ENCODE measurements at regions not wholly inside any gene's neighbourhood (a gene's known extent, or its start where the extent isn't known, plus 50 kb on each side); places are given as distances from the start of the nearest gene placed in this dataset.

GRCh38 chr21:27739187-27739586 lies 772.3 kb upstream of the ADAMTS5 start:
- H3K4me1 Mint-ChIP-seq (ENCODE audit: low read depth), result no peaks in the 10 kb centered on the region
- H3K27me3 Mint-ChIP-seq (ENCODE audit: low read depth), result no peaks in the 10 kb centered on the region
- H3K27ac Mint-ChIP-seq, result no peak overlapping the region
- intact Hi-C loops (cut with micrococcal nuclease), result no loop called here
- no peak for DNase-seq (ENCODE audit: low spot score)
- peaks cover 7% of the 10 kb centered on the region for H3K9me3 Mint-ChIP-seq
- no peaks in the 10 kb centered on the region for H3K36me3 Mint-ChIP-seq (ENCODE audit: low read depth)
- no peak overlapping the region for H3K4me3 Mint-ChIP-seq (ENCODE audit: low read depth)

DNA sequence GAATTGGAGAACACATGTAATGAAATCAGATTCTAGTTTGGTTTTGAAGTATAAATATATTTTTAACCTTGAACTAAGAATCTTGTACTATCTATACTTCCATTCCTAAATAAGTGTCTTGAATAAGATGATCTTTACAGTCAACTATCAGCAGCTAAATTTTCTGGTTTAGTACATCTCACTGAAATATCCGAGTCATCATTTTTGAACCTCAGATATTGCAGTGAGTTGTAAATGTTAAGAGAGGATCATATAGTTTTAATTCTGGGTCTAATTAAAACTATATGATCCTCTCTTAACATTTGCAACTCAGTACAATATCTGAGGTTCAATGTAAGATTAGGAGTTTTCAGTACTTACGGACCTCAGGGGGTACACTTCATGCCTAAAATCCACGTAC lies 768.8 kb upstream of the ADAMTS5 start:
- no peak overlapping the region for H3K4me3 Mint-ChIP-seq (ENCODE audit: low read depth)
- H3K4me1 Mint-ChIP-seq (ENCODE audit: low read depth), result no peaks in the 10 kb centered on the region
- H3K27ac Mint-ChIP-seq, result no peak overlapping the region
- DNase-seq (ENCODE audit: low spot score), result no peak
- H3K27me3 Mint-ChIP-seq (ENCODE audit: low read depth), result no peaks in the 10 kb centered on the region
- no peaks in the 10 kb centered on the region for H3K9me3 Mint-ChIP-seq
- intact Hi-C loops (cut with micrococcal nuclease), result no loop called here
- no peaks in the 10 kb centered on the region for H3K36me3 Mint-ChIP-seq (ENCODE audit: low read depth)

- H3K27me3 Mint-ChIP-seq (ENCODE audit: low read depth), result no peaks in the 10 kb centered on the region
- intact Hi-C loops (cut with micrococcal nuclease), result no loop called here
- no peaks in the 10 kb centered on the region for H3K4me1 Mint-ChIP-seq (ENCODE audit: low read depth)
- H3K27ac Mint-ChIP-seq, result no peak overlapping the region
- no peaks in the 10 kb centered on the region for H3K9me3 Mint-ChIP-seq
- no peak for DNase-seq (ENCODE audit: low spot score)
- H3K36me3 Mint-ChIP-seq (ENCODE audit: low read depth), result no peaks in the 10 kb centered on the region
- no peak overlapping the region for H3K4me3 Mint-ChIP-seq (ENCODE audit: low read depth)
Measured at GRCh38 chr21:27734146-27734545, 767.3 kb upstream of the ADAMTS5 start.

- intact Hi-C loops (cut with micrococcal nuclease), result no loop called here
- no peaks in the 10 kb centered on the region for H3K4me1 Mint-ChIP-seq (ENCODE audit: low read depth)
- no peaks in the 10 kb centered on the region for H3K36me3 Mint-ChIP-seq (ENCODE audit: low read depth)
- peaks cover 8% of the 10 kb centered on the region for H3K9me3 Mint-ChIP-seq
- no peak overlapping the region for H3K4me3 Mint-ChIP-seq (ENCODE audit: low read depth)
- no peaks in the 10 kb centered on the region for H3K27me3 Mint-ChIP-seq (ENCODE audit: low read depth)
- H3K27ac Mint-ChIP-seq, result no peak overlapping the region
- DNase-seq (ENCODE audit: low spot score), result no peak
Measured at GRCh38 chr21:27725916-27726315, 759.0 kb upstream of the ADAMTS5 start.

- intact Hi-C loops (cut with micrococcal nuclease), result no loop called here
- H3K27me3 Mint-ChIP-seq (ENCODE audit: low read depth), result no peaks in the 10 kb centered on the region
- H3K4me1 Mint-ChIP-seq (ENCODE audit: low read depth), result no peaks in the 10 kb centered on the region
- H3K4me3 Mint-ChIP-seq (ENCODE audit: low read depth), result no peak overlapping the region
- H3K27ac Mint-ChIP-seq, result no peak overlapping the region
- no peak for DNase-seq (ENCODE audit: low spot score)
- H3K9me3 Mint-ChIP-seq, result peaks cover 3% of the 10 kb centered on the region
- H3K36me3 Mint-ChIP-seq (ENCODE audit: low read depth), result no peaks in the 10 kb centered on the region
Measured at GRCh38 chr21:27722095-27722494, 755.2 kb upstream of the ADAMTS5 start.

DNA sequence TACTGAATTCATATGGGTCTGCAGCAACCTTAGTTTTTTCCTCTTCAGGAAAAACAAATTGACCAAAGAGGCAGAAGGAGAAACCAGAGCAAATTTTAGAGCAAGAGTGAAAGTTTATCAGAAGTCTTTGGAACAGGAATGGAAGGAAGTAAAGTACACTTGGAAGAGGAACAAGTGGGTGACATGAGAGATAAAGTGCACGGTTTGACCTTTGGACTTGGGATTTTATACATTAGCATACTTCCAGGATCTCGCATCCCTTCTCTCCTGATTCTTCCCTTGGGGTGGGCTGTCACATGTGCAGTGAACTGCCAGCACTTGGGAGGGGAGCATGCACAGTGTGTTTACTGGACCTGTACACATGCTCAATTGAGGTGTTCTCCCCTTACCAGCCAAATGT lies 754.8 kb upstream of the ADAMTS5 start:
- Mint-ChIP-seq H3K9me3 (peaks cover 3% of the 10 kb centered on the region), H3K27ac (no peak overlapping the region), H3K4me3 (ENCODE audit: low read depth) (no peak overlapping the region), H3K36me3 (ENCODE audit: low read depth) (no peaks in the 10 kb centered on the region), H3K4me1 (ENCODE audit: low read depth) (no peaks in the 10 kb centered on the region), H3K27me3 (ENCODE audit: low read depth) (no peaks in the 10 kb centered on the region)
- no peak for DNase-seq (ENCODE audit: low spot score)
- intact Hi-C loops (cut with micrococcal nuclease), result no loop called here

- intact Hi-C loops (cut with micrococcal nuclease), result no loop called here
- no peak for DNase-seq (ENCODE audit: low spot score)
- Mint-ChIP-seq H3K36me3 (ENCODE audit: low read depth) (no peaks in the 10 kb centered on the region), H3K4me1 (ENCODE audit: low read depth) (no peaks in the 10 kb centered on the region), H3K27me3 (ENCODE audit: low read depth) (no peaks in the 10 kb centered on the region), H3K9me3 (peaks cover 6% of the 10 kb centered on the region), H3K4me3 (ENCODE audit: low read depth) (no peak overlapping the region), H3K27ac (no peak overlapping the region)
Measured at GRCh38 chr21:27719226-27719625, 752.3 kb upstream of the ADAMTS5 start.

DNA sequence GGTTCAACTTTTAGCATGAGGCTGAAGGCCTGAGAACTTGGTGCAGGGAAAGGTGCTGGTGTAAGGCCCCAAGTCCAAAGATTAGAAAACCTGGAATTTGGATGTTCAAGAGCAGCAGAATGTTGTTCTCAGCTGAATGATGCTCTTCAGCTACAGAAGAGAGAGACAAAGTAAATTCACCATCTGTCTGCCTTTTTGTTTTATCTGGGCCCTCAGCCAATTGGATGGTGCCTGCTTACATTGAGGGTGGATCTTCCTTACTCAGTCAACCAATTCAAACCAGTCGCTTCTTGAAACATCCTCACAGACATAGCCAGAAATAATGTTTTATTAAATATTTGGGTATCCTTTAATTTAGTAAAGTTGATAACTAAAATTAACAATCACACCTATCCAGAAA lies 748.2 kb upstream of the ADAMTS5 start:
- Mint-ChIP-seq H3K27ac (no peak overlapping the region), H3K9me3 (peaks cover 3% of the 10 kb centered on the region), H3K4me1 (ENCODE audit: low read depth) (no peaks in the 10 kb centered on the region), H3K4me3 (ENCODE audit: low read depth) (no peak overlapping the region), H3K36me3 (ENCODE audit: low read depth) (no peaks in the 10 kb centered on the region), H3K27me3 (ENCODE audit: low read depth) (no peaks in the 10 kb centered on the region)
- no peak for DNase-seq (ENCODE audit: low spot score)
- intact Hi-C loops (cut with micrococcal nuclease), result no loop called here

DNA sequence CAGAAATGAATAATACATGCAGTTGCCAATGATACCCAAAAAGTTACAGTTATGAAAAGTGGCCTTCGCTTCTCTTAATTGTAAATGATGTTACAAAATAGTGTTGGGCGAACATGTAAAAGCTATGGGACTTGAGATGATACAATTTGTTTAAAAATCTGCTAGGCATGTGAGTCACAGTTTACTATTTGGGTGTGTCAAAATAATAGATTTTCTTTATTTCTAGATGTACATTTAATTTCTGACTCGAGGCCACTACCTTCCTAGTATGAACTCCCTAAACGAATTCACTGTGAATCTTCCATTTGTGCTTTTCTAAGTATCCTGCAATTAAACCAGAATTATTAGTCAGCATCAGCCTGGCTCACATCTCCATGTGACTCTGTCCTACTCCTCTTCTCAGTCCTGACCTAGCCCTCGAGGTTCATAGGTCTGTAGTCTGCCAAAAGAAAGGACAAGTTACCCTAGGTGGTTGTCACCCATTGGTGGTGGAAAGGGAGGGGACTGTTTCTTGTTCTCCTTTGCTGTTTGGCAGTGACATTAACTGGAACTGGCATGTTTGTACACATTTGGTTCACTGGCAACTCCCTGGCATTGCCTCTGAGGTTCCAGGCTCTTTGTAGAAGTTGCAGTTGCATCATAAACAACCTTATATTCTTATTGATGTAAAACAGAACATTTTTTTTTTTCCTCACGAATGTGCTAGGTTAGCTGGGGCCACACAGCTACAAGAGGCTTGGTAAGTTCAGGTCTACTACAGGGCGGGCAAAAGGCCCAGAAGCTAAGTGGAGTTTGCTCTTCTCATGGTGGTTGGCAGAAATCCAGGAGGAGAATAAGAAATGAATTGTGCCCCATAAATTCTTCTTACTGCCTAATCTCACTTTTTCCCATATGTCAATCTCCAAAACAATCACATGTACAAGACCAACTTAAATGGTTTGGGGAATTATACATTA lies 746.5 kb upstream of the ADAMTS5 start:
- no peaks in the 10 kb centered on the region for H3K36me3 Mint-ChIP-seq (ENCODE audit: low read depth)
- H3K4me1 Mint-ChIP-seq (ENCODE audit: low read depth), result no peaks in the 10 kb centered on the region
- peaks cover 3% of the 10 kb centered on the region for H3K9me3 Mint-ChIP-seq
- intact Hi-C loops (cut with micrococcal nuclease), result no loop called here
- H3K27ac Mint-ChIP-seq, result no peak overlapping the region
- H3K27me3 Mint-ChIP-seq (ENCODE audit: low read depth), result no peaks in the 10 kb centered on the region
- no peak for DNase-seq (ENCODE audit: low spot score)
- no peak overlapping the region for H3K4me3 Mint-ChIP-seq (ENCODE audit: low read depth)

- Mint-ChIP-seq H3K27me3 (ENCODE audit: low read depth) (no peaks in the 10 kb centered on the region), H3K4me3 (ENCODE audit: low read depth) (no peak overlapping the region), H3K36me3 (ENCODE audit: low read depth) (no peaks in the 10 kb centered on the region), H3K27ac (no peak overlapping the region), H3K9me3 (no peaks in the 10 kb centered on the region), H3K4me1 (ENCODE audit: low read depth) (no peaks in the 10 kb centered on the region)
- intact Hi-C loops (cut with micrococcal nuclease), result no loop called here
- no peak for DNase-seq (ENCODE audit: low spot score)
Measured at GRCh38 chr21:27704567-27705166, 737.8 kb upstream of the ADAMTS5 start.

- Mint-ChIP-seq H3K4me3 (ENCODE audit: low read depth) (no peak overlapping the region), H3K36me3 (ENCODE audit: low read depth) (no peaks in the 10 kb centered on the region), H3K27me3 (ENCODE audit: low read depth) (no peaks in the 10 kb centered on the region), H3K27ac (no peak overlapping the region), H3K4me1 (ENCODE audit: low read depth) (no peaks in the 10 kb centered on the region), H3K9me3 (no peaks in the 10 kb centered on the region)
- intact Hi-C loops (cut with micrococcal nuclease), result no loop called here
- DNase-seq (ENCODE audit: low spot score), result no peak
Measured at GRCh38 chr21:27703791-27704190, 736.9 kb upstream of the ADAMTS5 start.

GRCh38 chr21:27700974-27701614 lies 734.2 kb upstream of the ADAMTS5 start:
- no peak overlapping the region for H3K4me3 Mint-ChIP-seq (ENCODE audit: low read depth)

DNA sequence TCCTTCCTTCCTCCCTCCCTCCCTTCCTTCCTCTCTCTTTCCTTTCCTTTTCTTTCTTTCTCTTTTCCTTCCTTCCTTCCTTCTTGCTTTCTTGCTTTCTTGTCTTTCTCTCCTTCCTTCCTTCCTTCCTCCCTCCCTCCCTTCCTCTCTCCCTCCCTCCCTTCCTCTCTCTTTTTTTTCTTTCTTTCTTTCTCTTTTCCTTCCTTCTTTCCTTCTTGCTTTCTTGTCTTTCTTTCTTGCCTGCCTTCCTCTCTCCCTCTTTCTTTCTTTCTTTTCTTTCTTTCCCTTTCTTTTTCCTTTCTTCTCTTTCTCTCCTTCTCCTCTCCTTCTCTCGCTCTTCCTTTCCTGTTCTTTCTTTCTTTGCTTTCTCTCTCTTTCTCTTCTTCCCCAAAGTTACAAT lies 728.4 kb upstream of the ADAMTS5 start:
- no peaks in the 10 kb centered on the region for H3K4me1 Mint-ChIP-seq (ENCODE audit: low read depth)
- H3K36me3 Mint-ChIP-seq (ENCODE audit: low read depth), result no peaks in the 10 kb centered on the region
- H3K27me3 Mint-ChIP-seq (ENCODE audit: low read depth), result no peaks in the 10 kb centered on the region
- intact Hi-C loops (cut with micrococcal nuclease), result no loop called here
- no peaks in the 10 kb centered on the region for H3K9me3 Mint-ChIP-seq
- no peak overlapping the region for H3K27ac Mint-ChIP-seq
- H3K4me3 Mint-ChIP-seq (ENCODE audit: low read depth), result no peak overlapping the region
- DNase-seq (ENCODE audit: low spot score), result no peak

More at GRCh38 chr21:27700974-27701614, 734.2 kb upstream of the ADAMTS5 start:
- H3K36me3 Mint-ChIP-seq (ENCODE audit: low read depth), result no peaks in the 10 kb centered on the region
- H3K27ac Mint-ChIP-seq, result no peak overlapping the region
- H3K4me1 Mint-ChIP-seq (ENCODE audit: low read depth), result no peaks in the 10 kb centered on the region
- intact Hi-C loops (cut with micrococcal nuclease), result loop anchor here (1.0 kb wide), 1 partner anchor 851 kb away; no protein-coding TSS in a partner anchor
- H3K27me3 Mint-ChIP-seq (ENCODE audit: low read depth), result no peaks in the 10 kb centered on the region
- no peaks in the 10 kb centered on the region for H3K9me3 Mint-ChIP-seq
- peak; percentile 37 for DNase-seq (ENCODE audit: low spot score)
